ENCODE measurements at regions not wholly inside any gene's neighbourhood (a gene's known extent, or its start where the extent isn't known, plus 50 kb on each side); places are given as distances from the start of the nearest gene placed in this dataset.
"Not testable (repeated sequence)": the region's sequence is repeated elsewhere in the genome, so short reads cannot be mapped to it uniquely, and the experiment has no call there.

DNA sequence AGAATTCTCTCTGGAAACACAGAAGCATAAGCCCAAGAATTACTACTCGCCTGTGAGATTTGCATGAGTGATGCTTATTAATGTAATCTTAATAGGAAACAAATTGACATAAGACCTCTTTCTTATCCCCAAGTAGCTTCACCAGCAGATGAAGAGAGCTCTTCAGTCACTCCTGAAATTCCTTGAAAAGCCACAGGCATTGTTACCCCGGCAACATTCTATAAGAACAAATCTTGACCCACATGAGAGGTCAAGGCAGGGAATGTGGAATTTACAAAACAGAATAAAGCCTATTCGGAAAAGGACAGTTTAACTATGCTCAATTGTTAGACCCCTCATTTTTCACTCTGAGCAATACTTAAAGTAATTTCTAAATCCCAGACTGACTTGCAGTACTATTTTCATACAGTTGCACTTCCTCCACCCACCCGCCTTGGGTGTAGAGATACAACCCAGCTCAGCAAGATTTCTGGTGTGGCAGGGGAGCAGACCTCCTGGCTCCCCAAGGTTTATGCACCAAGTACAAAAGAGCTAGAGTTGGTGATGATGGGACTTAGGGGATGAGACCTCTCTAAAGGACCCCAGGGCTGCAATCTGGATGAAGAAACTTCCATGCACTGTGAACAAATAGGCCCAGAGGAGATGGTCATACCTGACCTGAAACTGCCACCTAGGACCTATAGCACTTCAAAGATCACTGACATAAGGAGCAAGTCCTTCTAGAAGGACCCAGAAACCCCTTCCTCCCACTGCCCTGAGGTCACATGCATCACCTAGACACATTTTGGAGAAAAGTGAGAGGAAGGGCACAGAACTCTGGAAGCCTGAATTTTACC lies 242.1 kb downstream of the ZNF608 start:
- Histone ChIP-seq H3K4me1 (no peaks in the 10 kb centered on the region), H3K4me3 (no peak overlapping the region), H3K27ac (no peak overlapping the region), H3K27me3 (no peaks in the 10 kb centered on the region), H3K36me3 (no peaks in the 10 kb centered on the region), H3K9me3 (no peaks in the 10 kb centered on the region)
- DNase-seq (no peak), ATAC-seq (no peak)
- intact Hi-C loops (cut with DNase I): no loop called here
- no peak for TF ChIP-seq POLR2A (IDR thresholded peaks at IDR 0.05)
- no peak for TF ChIP-seq CTCF (IDR thresholded peaks at IDR 0.05)
- WGBS, 4 donors: 93 to 94% (median 94%) methylated on average over 4 of the region's 4 CpGs

- H3K27me3 ChIP-seq: no peaks in the 10 kb centered on the region
- H3K4me3 ChIP-seq: no peak overlapping the region
- H3K36me3 ChIP-seq: no peaks in the 10 kb centered on the region
- DNase-seq (no peak), ATAC-seq (no peak)
- no peak overlapping the region for H3K27ac ChIP-seq
- no peak for TF ChIP-seq POLR2A (IDR thresholded peaks at IDR 0.05)
- TF ChIP-seq CTCF (IDR thresholded peaks at IDR 0.05): no peak
- H3K4me1 ChIP-seq: no peaks in the 10 kb centered on the region
- intact Hi-C loops (cut with DNase I): loop anchor here in 1 of 10 donors (2.0 kb wide), 1 partner anchor 36 kb away; no protein-coding TSS in a partner anchor
- H3K9me3 ChIP-seq: no peaks in the 10 kb centered on the region
- 85 to 94% (median 92%) methylated on average over 5 of the region's 5 CpGs for WGBS, 4 donors
Observed at GRCh38 chr5:124502551-124502950, 243.9 kb downstream of the ZNF608 start.

- intact Hi-C loops (cut with DNase I); H3K9me3 ChIP-seq; DNase-seq; H3K36me3 ChIP-seq; H3K4me1 ChIP-seq; H3K27ac ChIP-seq; ATAC-seq; H3K4me3 ChIP-seq; H3K27me3 ChIP-seq: not testable (repeated sequence)
- 78 to 94% (median 91%) methylated on average over 4 to 5 of the region's 5 CpGs for WGBS, 4 donors
Observed at GRCh38 chr5:124499818-124500217, 246.6 kb downstream of the ZNF608 start.

DNA sequence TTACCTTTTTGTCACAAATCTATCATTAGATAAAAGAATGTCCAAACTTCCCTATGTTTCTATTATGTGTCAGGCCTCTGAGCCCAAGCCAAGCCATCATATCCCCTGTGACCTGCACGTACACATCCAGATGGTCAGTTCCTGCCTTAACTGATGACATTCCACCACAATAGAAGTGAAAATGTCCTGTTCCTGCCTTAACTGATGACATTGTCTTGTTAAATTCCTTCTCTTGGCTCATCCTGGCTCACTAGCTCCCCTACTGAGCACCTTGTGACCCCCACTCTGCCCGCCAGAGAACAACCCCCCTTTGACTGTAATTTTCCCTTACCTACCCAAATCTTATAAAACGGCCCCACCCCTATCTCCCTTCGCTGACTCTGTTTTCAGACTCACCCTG lies 249.5 kb downstream of the ZNF608 start:
- H3K36me3 ChIP-seq; H3K9me3 ChIP-seq; H3K4me1 ChIP-seq; H3K27me3 ChIP-seq; H3K4me3 ChIP-seq; ATAC-seq; intact Hi-C loops (cut with DNase I); H3K27ac ChIP-seq; DNase-seq: not testable (repeated sequence)
- WGBS, 4 donors: 77 to 81% (median 79%) methylated on average over 4 of the region's 4 CpGs

- Histone ChIP-seq H3K36me3 (no peaks in the 10 kb centered on the region), H3K27ac (no peak overlapping the region), H3K4me3 (no peak overlapping the region), H3K4me1 (no peaks in the 10 kb centered on the region), H3K27me3 (no peaks in the 10 kb centered on the region), H3K9me3 (peaks cover 0 to 18% (median 9%) of the 10 kb centered on the region in 12 donors)
- 94 to 97% (median 96%) methylated on average over 2 of the region's 2 CpGs for WGBS, 4 donors
- DNase-seq (no peak), ATAC-seq (no peak)
- TF ChIP-seq CTCF (IDR thresholded peaks at IDR 0.05) (no peak), POLR2A (IDR thresholded peaks at IDR 0.05) (no peak)
- intact Hi-C loops (cut with DNase I): no loop called here
Observed at GRCh38 chr5:124494540-124495116, 251.8 kb downstream of the ZNF608 start.
